Breast epithelium (tissue), 4 donors: ENCODE measurements at regions not wholly inside any gene's neighbourhood (a gene's known extent, or its start where the extent isn't known, plus 50 kb on each side); places are given as distances from the start of the nearest gene placed in this dataset.
A peak's percentile ranks its signal among the peaks of the same experiment; 100 is the strongest.

Experiments used
- DNase-seq, 2 donors: peaks; one replicate each; pipeline ENCODE4 v3.0.0-alpha.2; 2019; ENCODE audit warnings: low spot score in 2 of 2
- H3K27ac ChIP-seq, 2 donors: fragments of 200-600 bp; sonication (generic) in 1 of 2; one replicate each; pipeline ENCODE4 v1.5.1; 2016 to 2019; ENCODE audit warnings: mild to moderate bottlenecking in 1 of 2
- H3K27me3 ChIP-seq, 2 donors: fragments of 200-600 bp; sonication (generic) in 1 of 2; one replicate each; pipeline versions ENCODE4 v1.5.1 to v1.6.0; 2017 to 2019; ENCODE audit warnings: control low read depth in 1 of 2, mild to moderate bottlenecking in 1 of 2
- H3K36me3 ChIP-seq: fragments of 200-600 bp; one replicate; pipeline ENCODE4 v1.5.1; 2019
- H3K4me1 ChIP-seq, 2 donors: fragments of 200-600 bp; sonication (generic); one replicate each; pipeline ENCODE4 v1.5.1; 2016 to 2019; ENCODE audit warnings: control low read depth in 1 of 2
- H3K4me3 ChIP-seq, 3 donors: fragments of 200-600 bp; sonication (generic); 1 replicate in 2 of 3; 2 replicates in 1 of 3; pipeline ENCODE4 v1.5.1; 2016 to 2019; ENCODE audit warnings: mild to moderate bottlenecking in 3 of 3, moderate library complexity in 2 of 3
- H3K9me3 ChIP-seq, 2 donors: fragments of 200-600 bp; sonication (generic) in 1 of 2; one replicate each; pipeline ENCODE4 v1.5.1; 2016 to 2019; ENCODE audit warnings: control low read depth in 1 of 2
- POLR2A ChIP-seq: fragments of 450-650 bp; IDR thresholded peaks from one replicate; pipeline ENCODE4 v1.6.1; 2016; ENCODE audit warnings: antibody characterized with exemption, mild to moderate bottlenecking, moderate library complexity
- POLR2AphosphoS5 ChIP-seq, 3 donors: sonication (generic); formaldehyde crosslinking; IDR thresholded peaks; one replicate each; pipeline ENCODE4 v1.6.1; 2017; ENCODE audit warnings: antibody characterized with exemption in 3 of 3
- intact Hi-C: fragments of 100-400 bp; cut with DNase I; formaldehyde crosslinking; loops from one replicate; pipeline ENCODE4 v1.15.1; 2023; ENCODE audit warnings: low total_unique reads
- TF ChIP-seq, protein P1 (sequence below), 3 donors: fragments of 450-650 bp; IDR thresholded peaks; one replicate each; pipeline ENCODE4 v1.5.1; 2016 to 2017; ENCODE audit warnings: antibody characterized with exemption in 3 of 3, mild to moderate bottlenecking in 3 of 3, moderate library complexity in 3 of 3

DNA sequence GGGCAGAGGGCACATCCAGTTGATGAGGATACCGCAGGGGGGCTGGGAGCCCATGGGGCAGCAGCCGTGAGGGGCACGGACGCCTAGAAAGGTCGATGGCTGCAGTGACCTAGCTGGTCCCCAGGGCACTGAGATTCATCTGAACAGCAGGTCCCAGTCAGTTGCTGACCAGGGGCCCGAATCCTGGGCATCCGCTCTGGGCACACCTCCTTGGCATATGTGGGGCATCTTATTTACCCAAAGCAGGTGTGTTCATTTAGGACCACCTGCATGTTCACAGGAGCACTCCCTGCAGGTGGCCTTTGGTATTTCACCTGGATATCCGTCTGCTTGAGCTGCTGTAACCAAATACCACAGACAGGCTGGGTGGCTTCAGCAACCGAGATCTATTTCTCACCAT is 72.0 kb upstream of the ODC1 start:
- Histone ChIP-seq H3K4me3 (no peak overlapping the region), H3K36me3 (no peaks in the 10 kb centered on the region), H3K4me1 (no peaks in the 10 kb centered on the region), H3K27me3 (no peaks in the 10 kb centered on the region), H3K9me3 (peaks cover 13 to 24% of the 10 kb centered on the region in 2 donors), H3K27ac (no peak overlapping the region)
- intact Hi-C loops, result no loop called here
- TF ChIP-seq, protein P1, sequence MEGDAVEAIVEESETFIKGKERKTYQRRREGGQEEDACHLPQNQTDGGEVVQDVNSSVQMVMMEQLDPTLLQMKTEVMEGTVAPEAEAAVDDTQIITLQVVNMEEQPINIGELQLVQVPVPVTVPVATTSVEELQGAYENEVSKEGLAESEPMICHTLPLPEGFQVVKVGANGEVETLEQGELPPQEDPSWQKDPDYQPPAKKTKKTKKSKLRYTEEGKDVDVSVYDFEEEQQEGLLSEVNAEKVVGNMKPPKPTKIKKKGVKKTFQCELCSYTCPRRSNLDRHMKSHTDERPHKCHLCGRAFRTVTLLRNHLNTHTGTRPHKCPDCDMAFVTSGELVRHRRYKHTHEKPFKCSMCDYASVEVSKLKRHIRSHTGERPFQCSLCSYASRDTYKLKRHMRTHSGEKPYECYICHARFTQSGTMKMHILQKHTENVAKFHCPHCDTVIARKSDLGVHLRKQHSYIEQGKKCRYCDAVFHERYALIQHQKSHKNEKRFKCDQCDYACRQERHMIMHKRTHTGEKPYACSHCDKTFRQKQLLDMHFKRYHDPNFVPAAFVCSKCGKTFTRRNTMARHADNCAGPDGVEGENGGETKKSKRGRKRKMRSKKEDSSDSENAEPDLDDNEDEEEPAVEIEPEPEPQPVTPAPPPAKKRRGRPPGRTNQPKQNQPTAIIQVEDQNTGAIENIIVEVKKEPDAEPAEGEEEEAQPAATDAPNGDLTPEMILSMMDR (IDR thresholded peaks at IDR 0.05), result no peak
- TF ChIP-seq POLR2A, result no peak
- TF ChIP-seq POLR2AphosphoS5 (IDR thresholded peaks at IDR 0.05), result no peak
- peak in 1 of 2 donors; percentile 27 for DNase-seq

DNA sequence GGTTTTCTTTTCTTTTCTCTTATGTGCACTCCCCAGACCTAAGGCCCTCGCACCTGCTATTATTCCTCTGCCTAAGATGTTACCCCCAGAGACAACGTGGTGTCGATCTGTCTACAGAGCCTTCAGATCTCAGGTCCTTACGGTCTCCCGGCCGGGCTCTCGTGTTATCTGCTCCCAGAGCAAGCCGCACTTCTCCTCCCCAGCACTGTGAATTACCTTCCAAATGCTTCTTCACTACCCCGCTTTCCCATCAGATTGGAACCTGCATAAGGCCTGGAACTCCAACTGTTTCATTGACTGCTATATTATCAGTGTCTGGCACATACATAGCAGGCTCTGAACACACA is 71.2 kb upstream of the ODC1 start:
- intact Hi-C loops, result no loop called here
- no peak for DNase-seq
- H3K4me3 ChIP-seq, result no peak overlapping the region

DNA sequence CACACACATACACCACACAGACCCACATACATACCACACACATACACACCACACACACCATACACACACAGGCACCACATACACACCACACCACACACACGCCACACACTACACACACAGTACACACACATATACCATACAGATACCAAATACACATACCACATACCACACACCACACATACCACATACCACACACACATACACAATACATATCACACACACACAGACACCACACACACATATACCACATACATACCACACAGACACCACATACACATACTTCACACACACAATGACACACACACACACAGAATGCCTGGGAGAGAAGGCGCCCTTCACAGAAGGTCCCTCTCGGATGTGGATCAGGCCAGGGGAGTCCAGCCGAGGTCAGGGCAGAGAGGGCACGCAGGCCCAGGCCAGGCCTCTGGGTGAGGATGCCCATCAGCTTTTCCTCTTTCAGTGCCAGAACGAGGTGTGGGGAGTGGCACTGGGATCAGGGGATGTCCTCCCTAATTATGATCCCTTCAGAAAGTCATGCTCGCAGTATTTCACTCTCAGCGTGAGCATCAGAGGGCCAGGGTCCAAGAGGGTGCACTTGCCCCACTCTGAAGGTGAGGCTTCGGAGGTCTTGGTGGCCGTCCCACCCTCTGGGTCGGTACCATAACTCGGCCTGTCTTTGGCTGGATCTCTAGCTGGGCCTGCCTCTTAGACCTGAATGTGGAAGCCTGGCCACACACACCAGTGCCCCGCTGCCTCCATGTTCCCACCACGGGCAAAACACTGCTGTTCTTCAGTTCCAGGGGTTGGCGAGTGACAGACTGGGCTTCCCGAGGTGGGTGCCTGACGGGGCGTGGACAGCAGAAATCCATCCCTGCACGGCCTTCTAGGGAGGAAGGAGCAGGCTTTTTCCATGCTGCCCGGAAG is 70.6 kb upstream of the ODC1 start:
- Histone ChIP-seq H3K27ac (no peak overlapping the region), H3K36me3 (no peaks in the 10 kb centered on the region), H3K4me1 (no peaks in the 10 kb centered on the region), H3K27me3 (no peaks in the 10 kb centered on the region), H3K9me3 (peaks cover 18 to 36% of the 10 kb centered on the region in 2 donors), H3K4me3 (no peak overlapping the region)
- intact Hi-C loops, result no loop called here
- TF ChIP-seq, protein P1 (IDR thresholded peaks at IDR 0.05), result no peak
- no peak for TF ChIP-seq POLR2AphosphoS5 (IDR thresholded peaks at IDR 0.05)
- TF ChIP-seq POLR2A, result no peak
- DNase-seq, result peak in 1 of 2 donors; percentile 47

More for the DNA sequence above, 71.2 kb upstream of the ODC1 start:
- Histone ChIP-seq H3K9me3 (peaks cover 18 to 32% of the 10 kb centered on the region in 2 donors), H3K4me1 (no peaks in the 10 kb centered on the region), H3K27ac (no peak overlapping the region), H3K27me3 (no peaks in the 10 kb centered on the region), H3K36me3 (no peaks in the 10 kb centered on the region)
- TF ChIP-seq, protein P1 (IDR thresholded peaks at IDR 0.05), result no peak
- TF ChIP-seq POLR2AphosphoS5 (IDR thresholded peaks at IDR 0.05) (no peak), POLR2A (no peak)

DNA sequence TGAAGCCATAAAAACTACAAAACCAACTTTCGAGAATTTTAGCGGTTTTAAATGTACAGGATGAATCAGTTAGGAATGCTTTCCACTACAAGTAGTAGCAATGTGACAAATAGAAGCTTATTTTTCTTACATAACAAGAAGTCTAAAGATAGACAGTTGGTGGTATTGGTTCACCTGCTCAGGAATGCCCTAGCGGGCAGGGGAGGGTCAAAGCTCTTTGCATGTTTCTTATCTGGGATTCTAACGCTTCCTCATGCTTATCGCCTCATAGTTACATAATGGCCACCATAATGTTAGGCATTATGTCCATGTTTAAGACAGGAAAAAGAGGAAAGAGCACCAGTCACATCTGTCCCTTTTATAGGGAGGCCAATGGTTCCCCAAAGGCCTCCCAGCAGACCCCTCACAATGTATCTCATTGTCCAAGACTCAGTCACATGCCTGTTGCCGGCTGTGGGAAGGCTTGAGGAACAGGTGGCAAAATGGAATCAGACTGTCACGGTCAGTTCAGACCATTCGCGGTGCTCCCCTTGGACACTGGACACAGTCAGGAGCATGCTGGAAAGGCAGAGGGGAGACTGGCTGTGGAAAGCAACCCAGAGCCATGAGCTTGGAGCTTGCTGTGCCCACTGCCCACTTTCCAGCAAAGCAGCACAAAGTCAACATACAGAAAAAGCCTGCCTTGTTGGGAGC is 69.4 kb upstream of the ODC1 start:
- peak in 1 of 2 donors; percentile 20 for DNase-seq
- TF ChIP-seq POLR2A (no peak), POLR2AphosphoS5 (IDR thresholded peaks at IDR 0.05) (no peak)
- TF ChIP-seq, protein P1 (IDR thresholded peaks at IDR 0.05), result no peak
- no peaks in the 10 kb centered on the region for H3K4me1 ChIP-seq
- intact Hi-C loops, result no loop called here
- no peaks in the 10 kb centered on the region for H3K27me3 ChIP-seq
- no peak overlapping the region for H3K27ac ChIP-seq
- H3K9me3 ChIP-seq, result peaks cover 18 to 36% of the 10 kb centered on the region in 2 donors
- H3K36me3 ChIP-seq, result no peaks in the 10 kb centered on the region
- H3K4me3 ChIP-seq, result no peak overlapping the region

DNA sequence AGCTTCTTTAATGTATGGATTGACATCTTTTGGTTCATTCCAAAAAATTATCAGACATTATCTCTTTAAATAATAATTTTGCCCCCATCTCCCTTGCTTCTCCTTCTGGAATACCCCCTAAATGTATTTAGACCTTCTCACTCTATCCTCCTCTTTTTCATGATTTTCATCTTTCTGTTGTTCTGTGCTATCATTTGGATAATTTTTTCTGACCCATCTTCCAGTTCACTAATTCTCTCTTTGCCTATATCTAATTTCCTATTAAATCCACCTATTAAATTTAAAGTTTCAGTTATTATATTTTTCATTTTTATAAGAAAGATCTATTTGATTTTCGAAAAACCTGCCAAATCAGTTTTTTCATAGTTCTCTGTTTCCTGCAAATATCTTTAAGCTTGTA is 67.8 kb upstream of the ODC1 start:
- TF ChIP-seq, protein P1 (IDR thresholded peaks at IDR 0.05), result no peak
- TF ChIP-seq POLR2AphosphoS5 (IDR thresholded peaks at IDR 0.05) (no peak), POLR2A (no peak)
- no peak overlapping the region for H3K27ac ChIP-seq
- no peaks in the 10 kb centered on the region for H3K27me3 ChIP-seq
- H3K9me3 ChIP-seq, result peaks cover 18 to 36% of the 10 kb centered on the region in 2 donors
- H3K4me1 ChIP-seq, result no peaks in the 10 kb centered on the region
- no peak for DNase-seq
- H3K36me3 ChIP-seq, result no peaks in the 10 kb centered on the region
- no peak overlapping the region for H3K4me3 ChIP-seq
- intact Hi-C loops, result no loop called here
